ENCODE measurements at regions not wholly inside any gene's neighbourhood (a gene's known extent, or its start where the extent isn't known, plus 50 kb on each side); places are given as distances from the start of the nearest gene placed in this dataset.

- no peak for DNase-seq
These were observed 136.5 kb upstream of the GJB5 start for GRCh38 chr1:34618381-34618780.

DNA sequence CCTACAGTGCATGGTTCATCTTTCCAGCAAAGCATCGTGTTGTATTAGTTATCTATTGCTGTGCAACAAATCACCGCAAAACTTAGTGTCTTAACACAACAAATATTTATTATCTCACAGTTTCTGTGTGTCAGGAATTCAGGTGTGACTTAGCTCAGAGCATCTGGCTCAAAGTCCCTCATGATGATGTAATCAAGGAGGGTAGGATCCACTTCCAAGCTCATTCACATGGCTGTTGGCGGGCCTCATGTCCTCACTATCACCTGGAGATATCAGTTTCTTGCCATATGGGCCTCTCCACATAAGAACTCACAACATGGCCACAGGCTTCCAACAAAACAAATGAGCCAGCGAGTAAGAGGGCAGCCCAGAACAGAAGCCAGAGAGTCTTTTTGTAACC is 135.6 kb upstream of the GJB5 start:
- DNase-seq, result no peak

GRCh38 chr1:34621916-34622315 is 132.9 kb upstream of the GJB5 start:
- no peak for DNase-seq

GRCh38 chr1:34625521-34626015 is 129.3 kb upstream of the GJB5 start:
- no peak for DNase-seq

DNA sequence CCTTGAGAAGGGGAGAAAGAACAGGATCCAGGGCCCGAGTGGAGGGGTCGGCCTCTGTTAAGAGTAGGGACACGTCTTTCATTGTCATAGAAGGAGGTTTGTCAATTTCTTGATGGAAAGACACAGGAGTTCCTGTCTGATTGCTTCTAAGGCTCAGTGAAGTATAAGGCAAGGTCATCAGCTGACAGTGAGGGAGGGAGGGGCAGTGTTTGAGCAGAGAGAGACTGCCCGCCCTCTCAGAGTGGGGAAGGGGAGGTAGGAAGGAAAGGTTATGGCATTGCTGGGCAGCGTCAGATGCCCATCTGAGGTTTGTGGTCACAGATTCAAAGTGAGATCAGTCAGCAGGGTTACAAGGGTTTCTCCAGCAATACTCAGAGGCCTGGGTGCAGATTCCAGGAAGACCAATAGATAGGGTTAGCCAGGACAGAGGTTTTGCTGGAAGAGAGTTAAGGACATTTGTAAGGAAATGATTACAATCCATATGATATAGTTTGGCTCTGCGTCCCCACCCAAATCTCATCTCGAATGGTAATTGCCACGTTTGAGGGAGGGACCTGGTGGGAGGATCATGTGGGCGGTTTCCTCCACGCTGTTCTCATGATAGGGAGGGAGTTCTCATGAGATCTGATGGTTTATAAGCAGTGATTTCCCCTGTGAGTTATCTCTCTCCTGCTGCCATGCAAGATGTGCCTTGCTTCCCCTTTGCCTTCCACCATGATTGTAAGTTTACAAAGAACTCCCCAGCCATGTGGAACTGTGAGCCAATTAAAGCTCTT is 127.2 kb upstream of the GJB5 start:
- no peak for DNase-seq

- no peak for DNase-seq
These were observed 123.7 kb upstream of the GJB5 start for GRCh38 chr1:34631126-34631525.

DNA sequence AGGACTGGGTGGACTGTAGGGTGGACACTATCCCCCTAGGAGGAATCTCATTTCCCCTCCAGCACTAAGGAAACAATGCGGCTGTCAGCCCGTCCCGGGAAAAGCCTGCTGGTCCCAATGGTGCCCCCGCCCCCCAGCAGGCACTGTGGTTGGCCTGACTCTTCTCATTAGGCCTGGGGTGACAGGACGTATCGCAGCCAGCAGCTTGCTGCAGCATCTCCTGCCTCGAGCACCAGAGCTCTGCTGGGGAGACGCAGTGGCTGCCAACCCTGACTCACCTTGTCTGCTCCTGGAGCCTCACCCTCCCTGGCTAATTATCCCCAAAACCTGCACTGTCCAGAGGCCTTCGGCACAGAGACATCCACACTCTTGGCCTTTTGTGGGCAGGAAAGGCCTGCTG is 115.1 kb upstream of the GJB5 start:
- DNase-seq, result no peak

- DNase-seq, result no peak
These were observed 114.0 kb upstream of the GJB5 start for GRCh38 chr1:34640654-34641401.

- no peak for DNase-seq
These were observed 112.2 kb upstream of the GJB5 start for GRCh38 chr1:34642679-34643078.

GRCh38 chr1:34645109-34645688 is 109.6 kb upstream of the GJB5 start:
- DNase-seq, result no peak

- DNase-seq, result no peak
These were observed 108.9 kb upstream of the GJB5 start for GRCh38 chr1:34645919-34646318.

DNA sequence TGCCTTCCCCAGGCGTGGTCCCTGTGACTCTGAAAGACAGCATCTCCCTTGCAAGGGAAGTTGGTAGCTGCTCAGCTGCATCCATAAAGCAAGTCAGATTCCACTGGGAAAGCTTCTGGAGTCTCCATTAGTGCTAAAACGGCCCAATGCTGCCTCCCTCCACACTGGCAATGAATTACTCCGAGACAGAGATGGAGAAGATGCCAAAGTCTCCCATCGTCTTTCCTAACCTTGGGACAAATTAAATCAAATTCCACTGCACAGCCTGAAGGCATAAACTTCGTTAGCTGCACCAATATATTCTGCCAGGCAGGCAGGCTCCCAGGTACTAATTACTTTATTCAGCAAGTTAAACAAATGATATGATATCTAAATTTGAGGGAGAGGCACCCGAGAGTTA is 106.3 kb upstream of the GJB5 start:
- no peak for DNase-seq

DNA sequence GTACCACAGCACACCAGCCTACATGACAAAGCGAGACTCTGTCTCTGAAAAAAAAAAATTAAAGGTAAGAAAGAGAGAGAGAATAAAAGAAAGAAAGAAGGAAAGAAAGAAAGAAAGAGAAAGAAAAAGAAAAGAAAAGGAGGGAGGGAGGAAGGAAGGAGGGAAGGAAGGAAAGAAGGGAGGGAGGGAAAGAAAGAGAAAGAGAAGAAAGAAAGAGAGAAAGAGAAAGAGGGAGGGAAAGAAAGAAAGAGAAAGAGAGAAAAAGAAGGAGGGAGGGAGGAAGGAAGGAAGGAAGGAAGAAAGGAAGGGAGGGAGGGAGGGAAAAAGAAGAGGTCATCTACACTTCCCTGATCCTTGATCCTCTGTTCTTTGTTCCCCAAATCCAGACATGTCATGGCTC is 104.8 kb upstream of the GJB5 start:
- DNase-seq, result no peak

- no peak for DNase-seq
These were observed 104.0 kb upstream of the GJB5 start for GRCh38 chr1:34650800-34651199.

DNA sequence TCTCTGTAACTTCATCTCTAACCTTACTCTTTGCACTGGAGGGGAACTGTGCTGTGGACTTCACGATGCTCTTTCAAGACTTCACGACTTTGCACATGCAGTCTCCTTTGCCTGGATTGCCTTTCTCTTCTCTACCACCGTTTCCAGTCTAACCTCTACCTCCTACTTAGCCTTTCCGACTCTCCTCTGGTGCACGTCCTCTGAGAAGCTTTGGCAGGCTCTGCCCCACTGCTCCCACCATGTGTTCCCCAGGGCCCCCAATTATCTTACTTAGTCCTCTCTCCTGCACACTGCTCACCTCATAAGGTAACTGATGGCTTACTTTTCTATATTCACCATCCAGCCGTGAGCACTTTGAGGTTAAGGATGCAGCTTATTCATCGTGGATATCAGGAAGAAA is 101.7 kb upstream of the GJB5 start:
- no peak for DNase-seq

GRCh38 chr1:34655206-34655874 is 99.5 kb upstream of the GJB5 start:
- DNase-seq, result no peak

DNA sequence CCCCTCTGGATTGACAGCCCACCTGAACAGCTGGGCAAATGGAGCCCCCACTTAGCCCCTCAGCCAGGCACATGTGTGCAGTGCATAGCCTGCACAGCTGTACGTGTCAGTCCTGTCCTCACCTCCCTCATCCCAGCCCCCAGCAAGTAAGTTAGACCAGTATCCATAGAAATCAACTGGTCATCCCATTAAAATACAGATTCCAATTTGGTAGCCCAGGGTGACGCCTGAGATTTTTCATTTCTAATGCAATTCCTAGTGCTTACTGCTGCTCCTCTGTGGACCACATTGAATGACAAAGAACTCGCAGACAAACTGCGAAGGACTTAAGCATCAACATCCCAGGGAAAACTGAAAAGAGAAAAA is 99.0 kb upstream of the GJB5 start:
- DNase-seq, result no peak

- DNase-seq, result no peak
These were observed 98.5 kb upstream of the GJB5 start for GRCh38 chr1:34656299-34656698.

DNA sequence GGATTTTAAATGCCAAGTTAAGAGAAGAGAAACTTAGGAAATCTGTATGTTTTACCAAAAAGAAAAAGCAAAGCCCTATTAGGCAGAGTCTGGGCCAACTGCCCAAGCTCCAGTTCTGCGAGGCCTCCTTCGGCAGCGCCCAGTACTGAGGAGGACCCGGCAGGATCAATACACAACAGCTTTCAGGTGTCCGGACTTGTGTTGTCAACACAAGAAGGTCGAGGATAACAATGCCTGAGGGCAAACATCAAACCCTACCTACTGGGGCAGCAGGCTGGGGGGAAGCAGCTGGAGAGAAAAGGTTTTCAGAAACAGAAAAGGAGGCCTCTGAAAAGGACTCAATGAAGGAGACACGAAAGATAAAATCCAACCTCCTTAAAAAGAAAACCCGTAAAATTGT is 98.1 kb upstream of the GJB5 start:
- DNase-seq, result no peak

DNA sequence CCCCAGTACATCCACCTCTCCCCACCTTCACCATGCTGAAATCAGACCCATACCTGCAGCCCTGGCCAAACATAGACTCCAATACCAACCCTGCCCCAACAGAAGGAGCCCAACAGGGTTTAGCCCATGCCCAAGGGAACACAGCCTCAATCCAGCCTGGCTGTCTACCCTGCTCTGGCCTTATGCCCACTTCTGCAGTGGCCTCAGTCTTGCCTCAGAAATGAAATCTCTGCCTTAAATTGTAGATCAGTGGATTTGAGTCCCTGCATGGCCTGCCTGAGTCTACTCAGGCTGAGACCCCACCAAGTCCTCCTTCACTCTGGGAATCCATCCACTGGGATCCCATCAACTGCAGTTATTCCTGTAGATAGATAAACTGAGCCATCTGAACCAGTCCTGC is 97.6 kb upstream of the GJB5 start:
- no peak for DNase-seq

- no peak for DNase-seq
These were observed 97.0 kb upstream of the GJB5 start for GRCh38 chr1:34657849-34658248.

GRCh38 chr1:34663031-34663430 is 91.8 kb upstream of the GJB5 start:
- DNase-seq, result no peak

DNA sequence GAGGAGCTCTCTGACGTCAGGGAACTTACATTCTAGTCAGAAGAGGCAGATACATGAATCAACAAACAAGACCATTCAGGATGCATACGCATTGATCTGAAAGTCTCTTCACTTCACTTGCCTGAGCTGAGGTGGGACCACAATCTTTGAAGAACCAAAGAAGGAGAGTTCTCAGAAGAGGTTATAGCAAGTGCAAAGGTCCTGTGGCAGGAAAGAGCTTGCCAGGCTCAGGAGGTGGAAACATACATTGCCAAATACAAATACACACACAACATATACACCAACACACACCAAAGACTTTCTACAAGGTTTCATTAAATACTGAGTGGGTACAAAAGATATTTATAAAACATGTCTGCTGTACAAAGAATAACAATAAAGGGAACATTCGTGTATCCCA is 86.8 kb upstream of the GJB5 start:
- DNase-seq, result no peak

DNA sequence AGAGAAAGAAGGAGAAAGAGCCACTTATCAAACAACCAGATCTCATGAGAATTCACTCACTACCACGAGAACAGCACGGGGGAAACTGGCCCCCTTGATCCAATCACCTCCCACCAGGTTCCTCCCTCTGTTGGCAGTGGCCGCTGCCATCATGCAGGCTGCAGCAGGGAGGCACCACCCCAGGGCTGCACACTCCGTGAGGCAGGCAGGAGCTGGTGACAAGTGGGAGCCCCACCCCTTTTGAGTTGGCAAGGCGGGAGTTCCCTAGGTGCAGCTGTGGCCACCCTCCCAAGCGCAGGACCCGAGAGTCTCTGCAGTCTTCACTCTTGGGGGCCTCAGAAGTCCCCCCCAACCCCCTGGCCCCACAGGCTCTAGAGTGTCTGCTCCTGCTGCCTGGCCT is 83.9 kb upstream of the GJB5 start:
- no peak for DNase-seq
